ENCODE measurements at regions not wholly inside any gene's neighbourhood (a gene's known extent, or its start where the extent isn't known, plus 50 kb on each side); places are given as distances from the start of the nearest gene placed in this dataset.

- DNase-seq (ENCODE audit: low read depth) = no peak
Measured at GRCh38 chr7:106419455-106420182, 134.8 kb upstream of the NAMPT start.

- DNase-seq (ENCODE audit: low read depth) = no peak
Measured at GRCh38 chr7:106418526-106418925, 133.7 kb upstream of the NAMPT start.

GRCh38 chr7:106418094-106418493 is 133.3 kb upstream of the NAMPT start:
- DNase-seq (ENCODE audit: low read depth) = no peak

GRCh38 chr7:106417273-106417902 is 132.6 kb upstream of the NAMPT start:
- DNase-seq (ENCODE audit: low read depth) = no peak

GRCh38 chr7:106416430-106416829 is 131.6 kb upstream of the NAMPT start:
- DNase-seq (ENCODE audit: low read depth) = no peak

GRCh38 chr7:106415433-106415832 is 130.7 kb upstream of the NAMPT start:
- DNase-seq (ENCODE audit: low read depth) = no peak

- no peak for DNase-seq (ENCODE audit: low read depth)
Measured at GRCh38 chr7:106413446-106413845, 128.7 kb upstream of the NAMPT start.

GRCh38 chr7:106405697-106406141 is 120.9 kb upstream of the NAMPT start:
- no peak for DNase-seq (ENCODE audit: low read depth)

GRCh38 chr7:106402898-106403297 is 118.1 kb upstream of the NAMPT start:
- DNase-seq (ENCODE audit: low read depth) = no peak

- DNase-seq (ENCODE audit: low read depth) = no peak
Measured at GRCh38 chr7:106400923-106401322, 116.1 kb upstream of the NAMPT start.

GRCh38 chr7:106398786-106399185 is 114.0 kb upstream of the NAMPT start:
- no peak for DNase-seq (ENCODE audit: low read depth)

GRCh38 chr7:106397994-106398393 is 113.2 kb upstream of the NAMPT start:
- no peak for DNase-seq (ENCODE audit: low read depth)

GRCh38 chr7:106394526-106394925 is 109.7 kb upstream of the NAMPT start:
- no peak for DNase-seq (ENCODE audit: low read depth)

- no peak for DNase-seq (ENCODE audit: low read depth)
Measured at GRCh38 chr7:106393564-106394251, 108.9 kb upstream of the NAMPT start.

GRCh38 chr7:106392590-106392989 is 107.8 kb upstream of the NAMPT start:
- no peak for DNase-seq (ENCODE audit: low read depth)

GRCh38 chr7:106392144-106392543 is 107.4 kb upstream of the NAMPT start:
- no peak for DNase-seq (ENCODE audit: low read depth)

- DNase-seq (ENCODE audit: low read depth) = no peak
Measured at GRCh38 chr7:106386958-106387357, 102.2 kb upstream of the NAMPT start.

GRCh38 chr7:106384373-106384772 is 99.6 kb upstream of the NAMPT start:
- DNase-seq (ENCODE audit: low read depth) = no peak

GRCh38 chr7:106382929-106383328 is 98.1 kb upstream of the NAMPT start:
- no peak for DNase-seq (ENCODE audit: low read depth)

GRCh38 chr7:106382129-106382528 is 97.3 kb upstream of the NAMPT start:
- DNase-seq (ENCODE audit: low read depth) = no peak

- no peak for DNase-seq (ENCODE audit: low read depth)
Measured at GRCh38 chr7:106381252-106381651, 96.5 kb upstream of the NAMPT start.

- DNase-seq (ENCODE audit: low read depth) = no peak
Measured at GRCh38 chr7:106377847-106378361, 93.1 kb upstream of the NAMPT start.

Data from activated T-cell treated with anti-CD3 and anti-CD28 coated beads for 48 hours (primary cell).